ENCODE measurements at regions not wholly inside any gene's neighbourhood (a gene's known extent, or its start where the extent isn't known, plus 50 kb on each side); places are given as distances from the start of the nearest gene placed in this dataset.
A peak's percentile ranks its signal among the peaks of the same experiment; 100 is the strongest.
"Not testable (repeated sequence)": the region's sequence is repeated elsewhere in the genome, so short reads cannot be mapped to it uniquely, and the experiment has no call there.

DNA sequence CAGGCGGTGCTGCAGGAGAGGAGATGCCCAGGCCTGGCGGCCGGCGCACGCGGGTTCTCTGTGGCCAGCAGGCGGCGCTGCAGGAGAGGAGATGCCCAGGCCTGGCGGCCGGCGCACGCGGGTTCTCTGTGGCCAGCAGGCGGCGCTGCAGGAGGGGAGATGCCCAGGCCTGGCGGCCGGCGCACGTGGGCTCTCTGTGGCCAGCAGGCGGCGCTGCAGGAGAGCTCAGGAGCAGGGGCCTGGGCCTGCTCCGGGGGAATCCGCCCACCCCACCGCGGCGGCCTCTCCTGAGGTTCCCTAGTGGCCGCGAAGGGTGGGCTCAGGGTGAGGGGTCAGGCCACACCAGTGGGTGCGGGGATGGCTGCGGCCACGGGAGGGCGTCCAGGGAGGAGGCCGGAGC is 75.9 kb downstream of the OR4F16 start:
- not testable (repeated sequence) for H3K36me3 Mint-ChIP-seq (ENCODE audit: low read depth); H3K9me3 ChIP-seq (ENCODE audit: control insufficient read depth, low read length, poor library complexity, severe bottlenecking); H3K27me3 Mint-ChIP-seq; H3K4me3 Mint-ChIP-seq; ATAC-seq; H3K27ac Mint-ChIP-seq; DNase-seq; H3K4me1 Mint-ChIP-seq

DNA sequence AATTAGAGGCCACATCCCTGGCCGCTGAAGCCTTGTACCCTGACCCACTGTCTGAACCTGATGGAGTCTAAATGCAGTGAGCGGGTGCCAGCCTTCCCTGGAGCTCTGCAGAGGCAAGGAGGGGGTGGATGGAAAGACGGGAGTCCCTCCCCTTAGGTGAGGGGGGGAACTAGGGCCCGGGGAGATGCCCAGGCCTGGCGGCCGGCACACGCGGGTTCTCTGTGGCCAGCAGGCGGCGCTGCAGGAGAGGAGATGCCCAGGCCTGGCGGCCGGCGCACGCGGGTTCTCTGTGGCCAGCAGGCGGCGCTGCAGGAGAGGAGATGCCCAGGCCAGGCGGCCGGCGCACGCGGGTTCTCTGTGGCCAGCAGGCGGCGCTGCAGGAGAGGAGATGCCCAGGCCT is 77.3 kb downstream of the OR4F16 start:
- ATAC-seq; DNase-seq; H3K9me3 ChIP-seq (ENCODE audit: control insufficient read depth, low read length, poor library complexity, severe bottlenecking); H3K36me3 Mint-ChIP-seq (ENCODE audit: low read depth); H3K4me3 Mint-ChIP-seq; H3K27ac Mint-ChIP-seq; H3K27me3 Mint-ChIP-seq; H3K4me1 Mint-ChIP-seq: not testable (repeated sequence)

DNA sequence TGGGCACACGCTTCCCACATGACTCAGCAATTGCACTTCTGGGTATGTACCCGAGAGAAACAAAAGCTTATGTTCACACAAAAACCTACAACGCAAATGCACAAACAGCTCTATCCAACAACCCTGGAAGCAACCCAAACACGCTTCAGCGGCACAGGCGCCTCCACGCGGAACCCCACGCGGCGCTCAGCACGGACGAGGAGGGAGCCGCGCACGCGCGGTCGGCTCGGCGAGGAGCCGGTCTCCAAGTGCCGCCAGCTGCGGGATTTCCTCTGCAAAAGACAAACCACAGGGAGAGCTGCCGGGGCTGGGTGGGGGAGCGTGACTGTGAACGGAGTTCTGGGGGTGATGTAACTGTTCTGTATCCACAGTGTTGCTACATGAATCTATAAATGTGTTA is 81.2 kb downstream of the OR4F16 start:
- not testable (repeated sequence) for H3K4me1 Mint-ChIP-seq; H3K27ac Mint-ChIP-seq; H3K36me3 Mint-ChIP-seq (ENCODE audit: low read depth); H3K27me3 Mint-ChIP-seq; H3K9me3 ChIP-seq (ENCODE audit: control insufficient read depth, low read length, poor library complexity, severe bottlenecking); ATAC-seq
- peak overlapping the region; percentile 15 for H3K4me3 Mint-ChIP-seq
- peak in 2 of 3 donors; percentile 6 to 8 for DNase-seq

DNA sequence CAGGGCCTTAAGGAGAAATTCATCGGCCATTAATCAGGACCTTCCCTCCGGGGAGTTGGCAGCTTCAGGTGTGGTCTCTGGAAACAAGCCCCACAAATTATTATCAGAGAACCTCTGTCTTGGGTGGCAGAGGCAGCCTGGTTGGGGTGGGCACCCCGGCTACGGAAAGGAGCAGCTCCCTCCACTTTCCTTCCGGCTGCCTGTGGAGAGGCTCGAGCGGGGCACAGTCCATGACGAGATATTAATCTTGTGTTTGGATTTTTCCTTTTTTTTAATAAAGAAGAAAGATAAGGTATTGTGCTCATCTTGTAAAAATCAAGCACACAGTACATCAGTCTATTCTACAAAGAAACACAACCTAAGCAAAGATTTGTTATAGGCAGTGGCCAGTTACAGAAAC is 98.2 kb downstream of the OR4F16 start:
- DNase-seq; H3K27me3 Mint-ChIP-seq; H3K4me1 Mint-ChIP-seq; H3K27ac Mint-ChIP-seq; H3K9me3 ChIP-seq (ENCODE audit: control insufficient read depth, low read length, poor library complexity, severe bottlenecking); H3K36me3 Mint-ChIP-seq (ENCODE audit: low read depth); ATAC-seq; H3K4me3 Mint-ChIP-seq: not testable (repeated sequence)

DNA sequence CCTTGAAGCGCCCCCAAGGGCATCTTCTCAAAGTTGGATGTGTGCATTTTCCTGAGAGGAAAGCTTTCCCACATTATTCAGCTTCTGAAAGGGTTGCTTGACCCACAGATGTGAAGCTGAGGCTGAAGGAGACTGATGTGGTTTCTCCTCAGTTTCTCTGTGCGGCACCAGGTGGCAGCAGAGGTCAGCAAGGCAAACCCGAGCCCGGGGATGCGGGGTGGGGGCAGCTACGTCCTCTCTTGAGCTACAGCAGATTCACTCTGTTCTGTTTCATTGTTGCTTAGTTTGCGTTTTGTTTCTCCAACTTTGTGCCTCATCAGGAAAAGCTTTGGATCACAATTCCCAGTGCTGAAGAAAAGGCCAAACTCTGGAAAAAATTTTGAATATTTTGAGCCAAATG is 100.5 kb downstream of the OR4F16 start:
- not testable (repeated sequence) for ATAC-seq; H3K9me3 ChIP-seq (ENCODE audit: control insufficient read depth, low read length, poor library complexity, severe bottlenecking); H3K4me3 Mint-ChIP-seq; H3K27me3 Mint-ChIP-seq; H3K36me3 Mint-ChIP-seq (ENCODE audit: low read depth); H3K4me1 Mint-ChIP-seq; H3K27ac Mint-ChIP-seq
- DNase-seq = peak; percentile 11 to 39 (median 37)

All from T-helper 17 cell (primary cell).